ENCODE measurements at regions not wholly inside any gene's neighbourhood (a gene's known extent, or its start where the extent isn't known, plus 50 kb on each side); places are given as distances from the start of the nearest gene placed in this dataset.
A peak's percentile ranks its signal among the peaks of the same experiment; 100 is the strongest.

DNA sequence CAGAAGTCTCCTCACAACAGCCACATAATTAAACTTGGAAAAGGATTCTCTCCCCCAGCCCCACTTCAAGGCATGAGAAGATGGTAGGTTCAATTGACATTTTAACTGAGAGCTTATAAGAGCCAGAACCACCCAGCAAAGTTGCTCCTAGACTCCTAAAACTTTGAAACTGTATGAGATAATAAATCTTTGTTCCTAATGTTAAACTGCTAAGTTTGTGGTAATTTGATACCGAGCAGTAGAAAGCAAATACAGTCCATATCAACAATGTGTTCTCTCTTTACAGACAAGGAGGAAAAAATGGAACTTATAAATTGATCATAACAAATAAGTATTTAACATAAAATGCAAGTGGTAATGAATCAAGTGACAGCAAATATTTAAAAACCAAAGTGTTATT lies 831.8 kb downstream of the MAFB start:
- DNase-seq (ENCODE audit: low read depth), result no peak
- H3K4me3 ChIP-seq (ENCODE audit: low read depth, low read length), result no peak overlapping the region
- TF ChIP-seq CTCF (conservative IDR thresholded peaks at IDR 0.05; ENCODE audit: low read depth, low read length), result no peak

DNA sequence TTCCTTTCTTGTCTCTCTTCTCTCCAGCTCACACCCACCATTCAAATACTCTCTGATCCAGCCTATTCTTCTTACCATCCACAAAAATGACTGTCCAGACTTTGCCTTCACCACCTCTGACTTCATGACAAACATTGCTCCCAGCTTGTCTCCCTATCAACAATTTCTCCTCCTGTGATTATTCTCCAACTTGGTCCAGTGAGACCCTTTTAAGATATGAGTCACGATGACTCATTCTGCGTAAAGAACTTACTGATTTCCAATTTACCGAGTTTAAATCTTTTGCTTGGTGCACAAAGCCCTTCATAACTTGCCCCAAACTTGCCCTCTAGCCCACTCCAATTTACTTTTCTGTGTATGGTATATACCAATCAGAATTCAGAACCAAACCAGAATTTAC lies 833.2 kb downstream of the MAFB start:
- no peak for DNase-seq (ENCODE audit: low read depth)
- TF ChIP-seq CTCF (conservative IDR thresholded peaks at IDR 0.05; ENCODE audit: low read depth, low read length), result no peak
- H3K4me3 ChIP-seq (ENCODE audit: low read depth, low read length), result no peak overlapping the region

- no peak overlapping the region for H3K4me3 ChIP-seq (ENCODE audit: low read depth, low read length)
- no peak for DNase-seq (ENCODE audit: low read depth)
- no peak for TF ChIP-seq CTCF (conservative IDR thresholded peaks at IDR 0.05; ENCODE audit: low read depth, low read length)
Measured at GRCh38 chr20:39855056-39855455, 834.0 kb downstream of the MAFB start.

- H3K4me3 ChIP-seq (ENCODE audit: low read depth, low read length), result no peak overlapping the region
- peak; percentile 35 for DNase-seq (ENCODE audit: low read depth)
- TF ChIP-seq CTCF (conservative IDR thresholded peaks at IDR 0.05; ENCODE audit: low read depth, low read length), result no peak
Measured at GRCh38 chr20:39853636-39854035, 835.4 kb downstream of the MAFB start.

GRCh38 chr20:39853050-39853449 lies 836.0 kb downstream of the MAFB start:
- DNase-seq (ENCODE audit: low read depth), result no peak
- H3K4me3 ChIP-seq (ENCODE audit: low read depth, low read length), result no peak overlapping the region
- no peak for TF ChIP-seq CTCF (conservative IDR thresholded peaks at IDR 0.05; ENCODE audit: low read depth, low read length)

DNA sequence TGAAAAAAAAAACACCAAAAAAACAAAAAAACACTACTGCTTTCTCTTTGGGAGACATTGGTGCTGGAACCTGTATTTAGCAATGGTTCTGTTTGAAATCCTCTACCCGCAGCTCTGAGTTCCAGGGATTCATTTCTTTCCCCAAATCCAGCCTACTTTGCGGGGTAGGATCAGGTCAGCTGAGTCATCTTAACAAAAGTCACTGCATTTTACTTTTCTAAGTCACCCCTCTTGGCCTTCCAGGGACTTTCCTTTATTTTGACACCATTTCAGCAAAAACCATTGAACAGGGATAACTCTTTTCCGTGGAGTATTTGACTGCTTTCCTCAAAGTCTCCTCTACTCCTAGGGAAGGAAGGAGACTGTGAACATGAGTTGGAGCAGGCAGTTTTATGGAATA lies 837.6 kb downstream of the MAFB start:
- TF ChIP-seq CTCF (conservative IDR thresholded peaks at IDR 0.05; ENCODE audit: low read depth, low read length), result no peak
- peak; percentile 54 for DNase-seq (ENCODE audit: low read depth)

GRCh38 chr20:39850821-39851330 lies 838.2 kb downstream of the MAFB start:
- TF ChIP-seq CTCF (conservative IDR thresholded peaks at IDR 0.05; ENCODE audit: low read depth, low read length), result no peak
- H3K4me3 ChIP-seq (ENCODE audit: low read depth, low read length), result no peak overlapping the region
- DNase-seq (ENCODE audit: low read depth), result no peak

More for the DNA sequence above, 837.6 kb downstream of the MAFB start:
- no peak overlapping the region for H3K4me3 ChIP-seq (ENCODE audit: low read depth, low read length)

All from epithelial cell of proximal tubule (primary cell).